Keratinocyte (primary cell): ENCODE measurements at regions not wholly inside any gene's neighbourhood (a gene's known extent, or its start where the extent isn't known, plus 50 kb on each side); places are given as distances from the start of the nearest gene placed in this dataset.

Source experiments
- DNase-seq: peaks from one replicate; pipeline ENCODE4 v3.0.0-alpha.2; 2011; ENCODE audit warnings: low read depth, missing footprints, low spot score
- FAIRE-seq: peaks from 2 replicates; lab custom pipeline; 2011; peaks lifted over from hg19 to GRCh38; lab: Jason Lieb, UNC
- H2AFZ ChIP-seq: 2 replicates; pipeline ENCODE4 v1.6.0; 2012; ENCODE audit warnings: low read length, control low read depth, inconsistent platforms; ENCODE audit not compliant: control insufficient read depth
- H3K27ac ChIP-seq: 2 replicates; pipeline ENCODE4 v1.5.1; 2011; ENCODE audit warnings: low read length; ENCODE audit not compliant: control insufficient read depth, insufficient read depth
- H3K27me3 ChIP-seq: 3 replicates; pipeline ENCODE4 v1.6.0; 2011; ENCODE audit warnings: low read length; ENCODE audit not compliant: control insufficient read depth, insufficient read depth; ENCODE audit errors: extremely low read depth
- H3K36me3 ChIP-seq, 2 experiments: 2 replicates in 1 of 2; 3 replicates in 1 of 2; pipeline ENCODE4 v1.5.1; 2011; ENCODE audit warnings: low read length in 2 of 2, mild to moderate bottlenecking in 1 of 2; ENCODE audit not compliant: control insufficient read depth in 2 of 2, insufficient read depth in 2 of 2; ENCODE audit errors: extremely low read depth in 1 of 2
- H3K4me1 ChIP-seq: 3 replicates; pipeline ENCODE4 v1.5.1; 2011; ENCODE audit warnings: low read length; ENCODE audit not compliant: control insufficient read depth, insufficient read depth; ENCODE audit errors: extremely low read depth
- H3K4me2 ChIP-seq: 3 replicates; pipeline ENCODE4 v1.6.0; 2011; ENCODE audit warnings: low read depth, low read length; ENCODE audit not compliant: control insufficient read depth, insufficient read depth; ENCODE audit errors: extremely low read depth
- H3K4me3 ChIP-seq, 3 experiments: fragments of 200-600 bp in 1 of 3; sonication (generic) in 1 of 3; 2 replicates in 2 of 3; 3 replicates in 1 of 3; pipeline ENCODE4 v1.5.1; 2011 to 2016; ENCODE audit warnings: low read length in 3 of 3, mild to moderate bottlenecking in 3 of 3, control low read depth in 2 of 3, inconsistent platforms in 1 of 3, low read depth in 1 of 3, mixed read lengths in 1 of 3, mixed run types in 1 of 3, moderate library complexity in 1 of 3; ENCODE audit not compliant: control insufficient read depth in 2 of 3, insufficient read depth in 2 of 3; ENCODE audit errors: extremely low read depth in 1 of 3
- H3K79me2 ChIP-seq: 2 replicates; pipeline ENCODE4 v1.6.0; 2012; ENCODE audit warnings: low read length; ENCODE audit not compliant: control insufficient read depth, insufficient read depth
- H3K9ac ChIP-seq: 3 replicates; pipeline ENCODE4 v1.6.0; 2011; ENCODE audit warnings: low read length; ENCODE audit not compliant: control insufficient read depth, insufficient read depth; ENCODE audit errors: extremely low read depth
- H3K9me1 ChIP-seq: 3 replicates; pipeline ENCODE4 v1.6.0; 2011; ENCODE audit warnings: low read length; ENCODE audit not compliant: control insufficient read depth, insufficient read depth; ENCODE audit errors: extremely low read depth
- H3K9me3 ChIP-seq: 2 replicates; pipeline ENCODE4 v1.5.1; 2012; ENCODE audit warnings: low read depth, low read length; ENCODE audit not compliant: control insufficient read depth
- H4K20me1 ChIP-seq: 3 replicates; pipeline ENCODE4 v1.6.0; 2011; ENCODE audit warnings: low read length; ENCODE audit not compliant: control insufficient read depth, insufficient read depth; ENCODE audit errors: extremely low read depth
- EZH2 ChIP-seq: IDR thresholded peaks from one replicate; pipeline ENCODE4 v1.6.1; 2012; ENCODE audit warnings: inconsistent platforms, mild to moderate bottlenecking, low read length, moderate library complexity
- dilution Hi-C: fragments of 300-500 bp; cut with MboI; formaldehyde crosslinking; loops from one replicate; pipeline ENCODE4 v1.7.0; 2020; ENCODE audit warnings: low sequenced_read_pairs; ENCODE audit not compliant: extremely low pct_ligation_motif_present
- TF ChIP-seq, protein P1 (sequence below), 3 experiments: IDR thresholded peaks in 1 of 3; conservative IDR thresholded peaks in 1 of 3; optimal IDR thresholded peaks in 1 of 3; 2 replicates in 2 of 3; 3 replicates in 1 of 3; pipeline versions ENCODE3 to v1.5.1; 2011; ENCODE audit warnings: low read length in 3 of 3, mild to moderate bottlenecking in 3 of 3, moderate library complexity in 2 of 3, control low read depth in 1 of 3, inconsistent platforms in 1 of 3; ENCODE audit not compliant: insufficient read depth in 2 of 3; ENCODE audit errors: extremely low read depth in 1 of 3

GRCh38 chr14:98916036-98916435, 356.0 kb downstream of the BCL11B start:
- no peak for DNase-seq
- H3K27ac ChIP-seq: no peak overlapping the region
- peaks cover 13% of the 10 kb centered on the region for H3K4me1 ChIP-seq
- no peak overlapping the region for H3K9ac ChIP-seq
- no peak overlapping the region for H3K4me3 ChIP-seq
- H3K4me2 ChIP-seq: no peak overlapping the region
- dilution Hi-C loops: no loop called here
- no peaks in the 10 kb centered on the region for H3K9me3 ChIP-seq
- peaks cover 7% of the 10 kb centered on the region for H3K27me3 ChIP-seq
- H4K20me1 ChIP-seq: no peaks in the 10 kb centered on the region
- no peaks in the 10 kb centered on the region for H3K9me1 ChIP-seq
- FAIRE-seq: no peak
- H2AFZ ChIP-seq: no peak overlapping the region
- H3K36me3 ChIP-seq: no peaks in the 10 kb centered on the region
- TF ChIP-seq, protein P1, sequence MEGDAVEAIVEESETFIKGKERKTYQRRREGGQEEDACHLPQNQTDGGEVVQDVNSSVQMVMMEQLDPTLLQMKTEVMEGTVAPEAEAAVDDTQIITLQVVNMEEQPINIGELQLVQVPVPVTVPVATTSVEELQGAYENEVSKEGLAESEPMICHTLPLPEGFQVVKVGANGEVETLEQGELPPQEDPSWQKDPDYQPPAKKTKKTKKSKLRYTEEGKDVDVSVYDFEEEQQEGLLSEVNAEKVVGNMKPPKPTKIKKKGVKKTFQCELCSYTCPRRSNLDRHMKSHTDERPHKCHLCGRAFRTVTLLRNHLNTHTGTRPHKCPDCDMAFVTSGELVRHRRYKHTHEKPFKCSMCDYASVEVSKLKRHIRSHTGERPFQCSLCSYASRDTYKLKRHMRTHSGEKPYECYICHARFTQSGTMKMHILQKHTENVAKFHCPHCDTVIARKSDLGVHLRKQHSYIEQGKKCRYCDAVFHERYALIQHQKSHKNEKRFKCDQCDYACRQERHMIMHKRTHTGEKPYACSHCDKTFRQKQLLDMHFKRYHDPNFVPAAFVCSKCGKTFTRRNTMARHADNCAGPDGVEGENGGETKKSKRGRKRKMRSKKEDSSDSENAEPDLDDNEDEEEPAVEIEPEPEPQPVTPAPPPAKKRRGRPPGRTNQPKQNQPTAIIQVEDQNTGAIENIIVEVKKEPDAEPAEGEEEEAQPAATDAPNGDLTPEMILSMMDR (optimal IDR thresholded peaks at IDR 0.05 in 1 of 3, IDR thresholded peaks at IDR 0.05 in 1 of 3, conservative IDR thresholded peaks at IDR 0.05 in 1 of 3; ENCODE audit: extremely low read depth in 1 of 3, insufficient read depth in 2 of 3, low read length in 3 of 3): no peak
- no peak for TF ChIP-seq EZH2
- no peaks in the 10 kb centered on the region for H3K79me2 ChIP-seq

GRCh38 chr14:98916476-98916875, 355.5 kb downstream of the BCL11B start:
- no peak overlapping the region for H3K9ac ChIP-seq
- H3K4me1 ChIP-seq: peaks cover 13% of the 10 kb centered on the region
- no peaks in the 10 kb centered on the region for H3K9me1 ChIP-seq
- no peaks in the 10 kb centered on the region for H4K20me1 ChIP-seq
- dilution Hi-C loops: no loop called here
- peaks cover 7% of the 10 kb centered on the region for H3K27me3 ChIP-seq
- no peak overlapping the region for H2AFZ ChIP-seq
- H3K4me2 ChIP-seq: no peak overlapping the region
- H3K4me3 ChIP-seq: no peak overlapping the region
- H3K36me3 ChIP-seq: no peaks in the 10 kb centered on the region
- TF ChIP-seq, protein P1 (optimal IDR thresholded peaks at IDR 0.05 in 1 of 3, IDR thresholded peaks at IDR 0.05 in 1 of 3, conservative IDR thresholded peaks at IDR 0.05 in 1 of 3; ENCODE audit: extremely low read depth in 1 of 3, insufficient read depth in 2 of 3, low read length in 3 of 3): no peak
- no peak for TF ChIP-seq EZH2
- DNase-seq: no peak
- no peak overlapping the region for H3K27ac ChIP-seq
- FAIRE-seq: no peak
- no peaks in the 10 kb centered on the region for H3K9me3 ChIP-seq
- H3K79me2 ChIP-seq: no peaks in the 10 kb centered on the region
